ENCODE measurements at regions not wholly inside any gene's neighbourhood (a gene's known extent, or its start where the extent isn't known, plus 50 kb on each side); places are given as distances from the start of the nearest gene placed in this dataset.

- H3K9me2 ChIP-seq (replicated peaks; ENCODE audit: low read length), result no peaks in the 10 kb centered on the region
- CTCF ChIA-PET, result no interaction called here
- H3K27ac ChIP-seq (ENCODE audit: low read length), result no peak overlapping the region
- H3K4me3 ChIP-seq (ENCODE audit: low read length), result no peak overlapping the region
- peaks cover 32% of the 10 kb centered on the region for H3K4me1 ChIP-seq (ENCODE audit: insufficient read depth, low read length)
- POLR2A ChIA-PET (ENCODE audit: unreplicated experiment), result no interaction called here
- H3K9me3 ChIP-seq (ENCODE audit: low read length), result no peaks in the 10 kb centered on the region
- H3K27me3 ChIP-seq (ENCODE audit: low read length), result no peaks in the 10 kb centered on the region
- no TSS peak for BruUV-seq (replicated peaks)
- H3K36me3 ChIP-seq (ENCODE audit: low read depth, low read length), result no peaks in the 10 kb centered on the region
- ATAC-seq, result no peak
- intact Hi-C loops (cut with micrococcal nuclease), result no loop called here
- H3K9ac ChIP-seq (ENCODE audit: low read length), result no peak overlapping the region
- H3F3A ChIP-seq (ENCODE audit: low read length, unreplicated experiment), result no peaks in the 10 kb centered on the region
- H2AFZ ChIP-seq (ENCODE audit: low read length), result no peak overlapping the region
- no peaks in the 10 kb centered on the region for H4K20me1 ChIP-seq (ENCODE audit: low read length)
- peak; percentile 24 for DNase-seq
- no peaks in the 10 kb centered on the region for H3K79me2 ChIP-seq (ENCODE audit: low read length)
- no peak overlapping the region for H3K4me2 ChIP-seq (ENCODE audit: low read length)
- TF ChIP-seq CTCF (conservative IDR thresholded peaks at IDR 0.05; ENCODE audit: low read depth, low read length) (no peak), EZH2phosphoT487 (IDR thresholded peaks at IDR 0.05; ENCODE audit: borderline replicate concordance, low read length) (no peak), EZH2 (IDR thresholded peaks at IDR 0.05; ENCODE audit: low read length, unreplicated experiment) (no peak)
Observed at GRCh38 chr3:146750196-146750595, 145.1 kb upstream of the PLSCR5 start.

- Histone ChIP-seq H3K36me3 (ENCODE audit: low read depth, low read length) (no peaks in the 10 kb centered on the region), H3K9ac (ENCODE audit: low read length) (peak overlapping the region; percentile 56), H3K4me3 (ENCODE audit: low read length) (peak overlapping the region; percentile 24), H3K9me3 (ENCODE audit: low read length) (no peaks in the 10 kb centered on the region), H3K9me2 (replicated peaks; ENCODE audit: low read length) (no peaks in the 10 kb centered on the region), H3K27me3 (ENCODE audit: low read length) (no peaks in the 10 kb centered on the region), H3F3A (ENCODE audit: low read length, unreplicated experiment) (no peaks in the 10 kb centered on the region), H3K4me1 (ENCODE audit: insufficient read depth, low read length) (peaks cover 32% of the 10 kb centered on the region), H3K79me2 (ENCODE audit: low read length) (no peaks in the 10 kb centered on the region), H3K27ac (ENCODE audit: low read length) (peak overlapping the region; percentile 77), H4K20me1 (ENCODE audit: low read length) (no peaks in the 10 kb centered on the region), H2AFZ (ENCODE audit: low read length) (peak overlapping the region; percentile 63), H3K4me2 (ENCODE audit: low read length) (peak overlapping the region; percentile 51)
- CTCF ChIA-PET, result interaction anchor here (0.7 kb wide), 1 partner anchor 70 kb away, joined by 6 read pairs; no protein-coding TSS in a partner anchor
- no peak for TF ChIP-seq EZH2 (IDR thresholded peaks at IDR 0.05; ENCODE audit: low read length, unreplicated experiment)
- TF ChIP-seq CTCF (conservative IDR thresholded peaks at IDR 0.05; ENCODE audit: low read depth, low read length), result peak; percentile 47
- no peak for TF ChIP-seq EZH2phosphoT487 (IDR thresholded peaks at IDR 0.05; ENCODE audit: borderline replicate concordance, low read length)
- intact Hi-C loops (cut with micrococcal nuclease), result loop anchor here (2.0 to 5.0 kb wide), 2 partner anchors 104 to 445 kb away; no protein-coding TSS in a partner anchor
- POLR2A ChIA-PET (ENCODE audit: unreplicated experiment), result interaction anchor here (0.6 kb wide), 1 partner anchor 347 kb away, joined by 3 read pairs; no protein-coding TSS in a partner anchor
- BruUV-seq (replicated peaks), result no TSS peak
- ATAC-seq (peak; percentile 25), DNase-seq (peak; percentile 46)
Observed at GRCh38 chr3:146747928-146748327, 142.8 kb upstream of the PLSCR5 start.

GRCh38 chr3:146747051-146747450 lies 141.9 kb upstream of the PLSCR5 start:
- Histone ChIP-seq H3K79me2 (ENCODE audit: low read length) (no peaks in the 10 kb centered on the region), H3K27me3 (ENCODE audit: low read length) (no peaks in the 10 kb centered on the region), H3K9ac (ENCODE audit: low read length) (peak overlapping the region; percentile 56), H3K4me2 (ENCODE audit: low read length) (peak overlapping the region; percentile 51; the same call in 1 of the 2 replicates), H3K9me3 (ENCODE audit: low read length) (no peaks in the 10 kb centered on the region), H3K4me1 (ENCODE audit: insufficient read depth, low read length) (peaks cover 32% of the 10 kb centered on the region), H3K4me3 (ENCODE audit: low read length) (peak overlapping the region; percentile 43; the same call in 1 of the 2 replicates), H2AFZ (ENCODE audit: low read length) (no peak overlapping the region), H4K20me1 (ENCODE audit: low read length) (no peaks in the 10 kb centered on the region), H3F3A (ENCODE audit: low read length, unreplicated experiment) (no peaks in the 10 kb centered on the region), H3K36me3 (ENCODE audit: low read depth, low read length) (no peaks in the 10 kb centered on the region), H3K9me2 (replicated peaks; ENCODE audit: low read length) (no peaks in the 10 kb centered on the region), H3K27ac (ENCODE audit: low read length) (peak overlapping the region; percentile 77)
- ChIA-PET CTCF (no interaction called here), POLR2A (ENCODE audit: unreplicated experiment) (no interaction called here)
- ATAC-seq (no peak; the same call in 1 of the 2 replicates), DNase-seq (no peak)
- TF ChIP-seq EZH2phosphoT487 (IDR thresholded peaks at IDR 0.05; ENCODE audit: borderline replicate concordance, low read length) (no peak), EZH2 (IDR thresholded peaks at IDR 0.05; ENCODE audit: low read length, unreplicated experiment) (no peak), CTCF (conservative IDR thresholded peaks at IDR 0.05; ENCODE audit: low read depth, low read length) (no peak)
- BruUV-seq (replicated peaks), result no TSS peak
- intact Hi-C loops (cut with micrococcal nuclease), result loop anchor here (5.0 kb wide), 1 partner anchor 105 kb away; no protein-coding TSS in a partner anchor
